ENCODE measurements at regions not wholly inside any gene's neighbourhood (a gene's known extent, or its start where the extent isn't known, plus 50 kb on each side); places are given as distances from the start of the nearest gene placed in this dataset.

DNA sequence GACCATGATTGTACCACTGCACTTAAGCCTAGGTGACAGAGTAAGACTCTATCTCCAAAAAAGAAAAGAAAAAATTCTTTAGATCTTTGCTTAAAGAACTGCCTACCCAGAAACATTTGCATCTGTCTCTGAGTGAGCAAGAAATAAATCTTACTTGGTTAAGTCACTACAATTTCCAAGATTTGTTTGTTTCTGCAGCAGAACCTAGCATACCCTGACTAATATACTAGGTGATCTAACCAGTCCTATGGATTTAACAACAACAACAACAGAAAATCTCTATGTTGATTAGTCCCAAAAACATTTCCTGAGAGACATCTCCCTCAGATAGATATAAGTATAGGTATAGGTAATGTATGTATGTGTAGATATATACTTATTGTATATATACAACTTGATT is 549.3 kb upstream of the PSMD7 start:
- TF ChIP-seq, protein P1, sequence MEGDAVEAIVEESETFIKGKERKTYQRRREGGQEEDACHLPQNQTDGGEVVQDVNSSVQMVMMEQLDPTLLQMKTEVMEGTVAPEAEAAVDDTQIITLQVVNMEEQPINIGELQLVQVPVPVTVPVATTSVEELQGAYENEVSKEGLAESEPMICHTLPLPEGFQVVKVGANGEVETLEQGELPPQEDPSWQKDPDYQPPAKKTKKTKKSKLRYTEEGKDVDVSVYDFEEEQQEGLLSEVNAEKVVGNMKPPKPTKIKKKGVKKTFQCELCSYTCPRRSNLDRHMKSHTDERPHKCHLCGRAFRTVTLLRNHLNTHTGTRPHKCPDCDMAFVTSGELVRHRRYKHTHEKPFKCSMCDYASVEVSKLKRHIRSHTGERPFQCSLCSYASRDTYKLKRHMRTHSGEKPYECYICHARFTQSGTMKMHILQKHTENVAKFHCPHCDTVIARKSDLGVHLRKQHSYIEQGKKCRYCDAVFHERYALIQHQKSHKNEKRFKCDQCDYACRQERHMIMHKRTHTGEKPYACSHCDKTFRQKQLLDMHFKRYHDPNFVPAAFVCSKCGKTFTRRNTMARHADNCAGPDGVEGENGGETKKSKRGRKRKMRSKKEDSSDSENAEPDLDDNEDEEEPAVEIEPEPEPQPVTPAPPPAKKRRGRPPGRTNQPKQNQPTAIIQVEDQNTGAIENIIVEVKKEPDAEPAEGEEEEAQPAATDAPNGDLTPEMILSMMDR (IDR thresholded peaks at IDR 0.05), result no peak
- Histone ChIP-seq H3K36me3 (no peaks in the 10 kb centered on the region), H3K9me3 (peaks cover 0 to 6% of the 10 kb centered on the region in 2 donors), H3K27me3 (no peaks in the 10 kb centered on the region), H3K27ac (no peak overlapping the region), H3K4me1 (no peaks in the 10 kb centered on the region), H3K4me3 (no peak overlapping the region)
- DNase-seq (ENCODE audit: low spot score), result no peak

DNA sequence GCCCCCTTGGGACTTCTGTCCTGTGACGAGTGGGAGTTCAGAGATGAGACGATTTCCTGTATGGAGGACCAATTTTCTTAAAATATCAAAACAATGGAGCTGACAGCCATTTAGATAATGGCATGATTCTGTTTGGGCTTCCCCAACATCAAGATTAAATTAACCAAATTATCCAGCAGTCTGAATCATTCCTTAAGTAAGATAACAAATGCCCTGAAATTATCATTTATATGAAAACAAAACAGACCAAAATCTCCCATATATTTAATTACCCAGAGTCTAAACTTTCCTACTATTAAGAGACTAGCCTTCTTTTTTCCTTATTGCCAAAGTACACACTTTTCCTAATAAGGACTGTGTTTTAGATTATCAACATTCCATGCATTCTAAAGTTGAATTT is 550.1 kb upstream of the PSMD7 start:
- Histone ChIP-seq H3K9me3 (peaks cover 0 to 6% of the 10 kb centered on the region in 2 donors), H3K27me3 (no peaks in the 10 kb centered on the region), H3K4me1 (no peaks in the 10 kb centered on the region), H3K4me3 (no peak overlapping the region), H3K36me3 (no peaks in the 10 kb centered on the region), H3K27ac (no peak overlapping the region)
- no peak for DNase-seq (ENCODE audit: low spot score)
- TF ChIP-seq, protein P1 (IDR thresholded peaks at IDR 0.05), result no peak

DNA sequence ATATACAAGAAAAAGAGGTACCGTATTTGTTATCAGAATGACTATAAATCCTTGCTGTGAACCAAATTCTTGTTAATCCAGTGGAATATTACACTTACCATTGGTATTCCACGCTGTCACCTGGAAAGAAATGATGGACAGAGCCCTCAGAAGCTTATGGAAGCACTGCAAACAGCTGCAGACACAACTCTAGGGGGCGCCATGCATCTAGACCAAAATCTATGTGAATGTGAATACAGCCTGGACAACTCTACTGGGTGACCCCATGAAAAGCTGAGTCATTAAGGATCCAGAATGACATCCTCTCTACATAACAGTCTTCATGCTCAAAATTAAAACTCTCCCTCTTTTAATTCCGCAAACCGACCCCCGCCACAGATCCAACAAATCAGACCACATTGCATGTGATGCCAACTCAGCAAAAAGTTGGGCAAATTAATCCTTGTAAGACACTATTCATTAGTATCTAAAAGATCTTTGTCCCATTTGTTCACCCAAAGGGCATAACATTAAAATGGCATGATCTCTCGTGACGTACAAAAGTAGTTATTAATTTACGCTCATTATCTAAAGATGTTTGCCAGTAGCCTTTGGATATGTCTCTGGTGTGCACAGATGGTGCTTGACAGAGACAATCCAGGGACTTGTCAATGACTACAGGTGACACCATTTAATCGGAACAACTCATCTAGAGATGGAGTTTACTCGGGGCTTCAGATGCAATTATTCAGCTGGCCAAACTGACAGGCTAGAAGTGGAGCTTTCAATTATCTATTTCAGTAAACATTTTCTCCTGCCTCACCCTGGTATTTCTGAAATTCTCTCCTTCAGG is 552.7 kb upstream of the PSMD7 start:
- Histone ChIP-seq H3K27ac (no peak overlapping the region), H3K36me3 (no peaks in the 10 kb centered on the region), H3K4me3 (no peak overlapping the region), H3K9me3 (peaks cover 0 to 15% of the 10 kb centered on the region in 2 donors), H3K27me3 (no peaks in the 10 kb centered on the region), H3K4me1 (no peaks in the 10 kb centered on the region)
- TF ChIP-seq, protein P1 (IDR thresholded peaks at IDR 0.05), result peak in 1 of 2 donors; percentile 17
- DNase-seq (ENCODE audit: low spot score), result no peak

DNA sequence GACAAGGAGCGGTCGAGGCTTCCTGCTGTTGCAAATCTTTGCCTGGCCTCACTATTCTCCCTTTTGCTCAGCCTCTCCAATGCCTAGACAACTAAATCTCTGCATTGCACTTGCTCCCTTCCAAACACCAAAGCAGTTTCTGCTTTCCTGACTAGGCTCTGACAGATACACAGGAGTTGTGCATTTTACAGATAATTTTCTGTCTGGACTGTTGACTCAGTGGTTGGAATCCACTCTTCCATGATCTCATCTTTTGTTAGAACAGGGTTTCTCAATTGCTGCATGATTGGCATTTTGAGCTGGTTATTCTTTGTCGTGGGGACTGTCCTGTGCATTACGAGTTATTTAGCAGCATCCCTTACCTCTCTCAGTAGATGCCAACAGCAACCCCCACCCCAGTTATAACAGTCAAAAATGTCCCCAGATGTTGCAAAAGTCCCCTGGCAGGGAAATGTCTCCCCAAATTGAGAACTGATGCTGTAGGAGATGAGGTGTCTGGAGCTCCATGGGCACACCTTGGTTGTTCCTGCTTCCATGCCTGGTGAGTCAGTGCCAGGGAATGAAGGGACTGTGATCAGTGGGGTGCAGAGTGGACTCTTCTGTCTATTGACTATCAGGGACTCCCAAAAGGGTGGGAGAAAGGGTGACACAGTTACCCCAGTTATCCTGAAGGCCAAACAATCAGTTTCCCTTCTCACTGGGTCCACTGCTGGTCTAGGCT is 557.4 kb upstream of the PSMD7 start:
- TF ChIP-seq, protein P1 (IDR thresholded peaks at IDR 0.05), result no peak
- no peak overlapping the region for H3K27ac ChIP-seq
- H3K4me1 ChIP-seq, result no peaks in the 10 kb centered on the region
- H3K36me3 ChIP-seq, result no peaks in the 10 kb centered on the region
- H3K4me3 ChIP-seq, result no peak overlapping the region
- DNase-seq (ENCODE audit: low spot score), result no peak
- no peaks in the 10 kb centered on the region for H3K27me3 ChIP-seq
- peaks cover 0 to 9% of the 10 kb centered on the region in 2 donors for H3K9me3 ChIP-seq

DNA sequence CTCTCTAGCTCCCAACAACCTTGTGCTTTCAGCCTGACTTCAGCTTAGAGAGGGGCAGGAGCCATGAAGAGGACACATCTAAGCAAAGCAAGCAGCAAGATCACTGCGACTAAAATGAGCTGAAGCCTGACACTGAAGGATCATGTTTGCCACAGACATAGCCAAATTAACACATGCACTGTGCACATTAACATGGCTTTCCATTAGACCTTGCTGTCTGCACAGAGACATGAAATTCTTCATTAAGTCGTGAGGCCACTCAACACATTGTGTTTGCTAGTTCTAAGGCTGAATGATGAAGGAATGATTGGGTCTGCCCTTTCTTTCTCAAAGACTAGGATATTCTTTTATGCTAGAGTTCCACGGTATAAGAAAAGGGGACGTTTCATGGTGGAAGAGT is 558.3 kb upstream of the PSMD7 start:
- Histone ChIP-seq H3K4me1 (no peaks in the 10 kb centered on the region), H3K4me3 (no peak overlapping the region), H3K9me3 (peaks cover 0 to 17% of the 10 kb centered on the region in 2 donors), H3K36me3 (no peaks in the 10 kb centered on the region), H3K27ac (no peak overlapping the region), H3K27me3 (no peaks in the 10 kb centered on the region)
- TF ChIP-seq, protein P1 (IDR thresholded peaks at IDR 0.05), result no peak
- no peak for DNase-seq (ENCODE audit: low spot score)
